ENCODE measurements at regions not wholly inside any gene's neighbourhood (a gene's known extent, or its start where the extent isn't known, plus 50 kb on each side); places are given as distances from the start of the nearest gene placed in this dataset.

- Histone ChIP-seq H3K27ac (ENCODE audit: low read depth, low read length, poor library complexity, severe bottlenecking) (no peak overlapping the region), H3K9me3 (ENCODE audit: low read length) (no peaks in the 10 kb centered on the region), H3K79me2 (ENCODE audit: insufficient read depth, low read depth, low read length) (no peaks in the 10 kb centered on the region), H2AFZ (ENCODE audit: low read length) (no peak overlapping the region), H3K36me3 (ENCODE audit: insufficient read depth, low read length) (no peaks in the 10 kb centered on the region), H3K9me2 (ENCODE audit: insufficient read depth, low read length) (no peaks in the 10 kb centered on the region), H3K4me3 (ENCODE audit: low read depth, low read length, poor library complexity, severe bottlenecking) (no peak overlapping the region), H3K4me1 (ENCODE audit: insufficient read depth, low read length, poor library complexity, severe bottlenecking) (no peaks in the 10 kb centered on the region), H4K20me1 (ENCODE audit: insufficient read depth, low read length) (no peaks in the 10 kb centered on the region), H3K4me2 (ENCODE audit: low read length) (no peak overlapping the region)
- ChIA-PET POLR2A (no interaction called here), CTCF (ENCODE audit: unreplicated experiment) (no interaction called here)
- no peak for DNase-seq (ENCODE audit: low spot score)
- TF ChIP-seq CTCF (conservative IDR thresholded peaks at IDR 0.05; ENCODE audit: low read length) (no peak), EZH2phosphoT487 (IDR thresholded peaks at IDR 0.05; ENCODE audit: borderline replicate concordance, low read depth, low read length) (no peak)
- intact Hi-C loops (cut with micrococcal nuclease; ENCODE audit: unreplicated experiment) = no loop called here
- no TSS peak for BruUV-seq (replicated peaks)
These were observed 329.9 kb upstream of the PROX1 start for GRCh38 chr1:213657879-213658278.

GRCh38 chr1:213658457-213658856 is 329.3 kb upstream of the PROX1 start:
- H2AFZ ChIP-seq (ENCODE audit: low read length) = no peak overlapping the region
- H3K9me3 ChIP-seq (ENCODE audit: low read length) = no peaks in the 10 kb centered on the region
- TF ChIP-seq EZH2phosphoT487 (IDR thresholded peaks at IDR 0.05; ENCODE audit: borderline replicate concordance, low read depth, low read length) (no peak), CTCF (conservative IDR thresholded peaks at IDR 0.05; ENCODE audit: low read length) (no peak)
- H4K20me1 ChIP-seq (ENCODE audit: insufficient read depth, low read length) = no peaks in the 10 kb centered on the region
- H3K4me1 ChIP-seq (ENCODE audit: insufficient read depth, low read length, poor library complexity, severe bottlenecking) = no peaks in the 10 kb centered on the region
- no peak overlapping the region for H3K4me2 ChIP-seq (ENCODE audit: low read length)
- H3K9me2 ChIP-seq (ENCODE audit: insufficient read depth, low read length) = no peaks in the 10 kb centered on the region
- DNase-seq (ENCODE audit: low spot score) = no peak
- H3K79me2 ChIP-seq (ENCODE audit: insufficient read depth, low read depth, low read length) = no peaks in the 10 kb centered on the region
- no peaks in the 10 kb centered on the region for H3K36me3 ChIP-seq (ENCODE audit: insufficient read depth, low read length)
- POLR2A ChIA-PET = no interaction called here
- CTCF ChIA-PET (ENCODE audit: unreplicated experiment) = no interaction called here
- BruUV-seq (replicated peaks) = no TSS peak
- intact Hi-C loops (cut with micrococcal nuclease; ENCODE audit: unreplicated experiment) = no loop called here
- no peak overlapping the region for H3K27ac ChIP-seq (ENCODE audit: low read depth, low read length, poor library complexity, severe bottlenecking)
- no peak overlapping the region for H3K4me3 ChIP-seq (ENCODE audit: low read depth, low read length, poor library complexity, severe bottlenecking)

- intact Hi-C loops (cut with micrococcal nuclease; ENCODE audit: unreplicated experiment) = no loop called here
- H3K36me3 ChIP-seq (ENCODE audit: insufficient read depth, low read length) = no peaks in the 10 kb centered on the region
- CTCF ChIA-PET (ENCODE audit: unreplicated experiment) = no interaction called here
- H3K4me2 ChIP-seq (ENCODE audit: low read length) = no peak overlapping the region
- H3K27ac ChIP-seq (ENCODE audit: low read depth, low read length, poor library complexity, severe bottlenecking) = no peak overlapping the region
- TF ChIP-seq EZH2phosphoT487 (IDR thresholded peaks at IDR 0.05; ENCODE audit: borderline replicate concordance, low read depth, low read length) (no peak), CTCF (conservative IDR thresholded peaks at IDR 0.05; ENCODE audit: low read length) (no peak)
- no peaks in the 10 kb centered on the region for H4K20me1 ChIP-seq (ENCODE audit: insufficient read depth, low read length)
- H3K9me3 ChIP-seq (ENCODE audit: low read length) = no peaks in the 10 kb centered on the region
- no peaks in the 10 kb centered on the region for H3K4me1 ChIP-seq (ENCODE audit: insufficient read depth, low read length, poor library complexity, severe bottlenecking)
- no peak for DNase-seq (ENCODE audit: low spot score)
- H3K9me2 ChIP-seq (ENCODE audit: insufficient read depth, low read length) = no peaks in the 10 kb centered on the region
- no peak overlapping the region for H2AFZ ChIP-seq (ENCODE audit: low read length)
- H3K4me3 ChIP-seq (ENCODE audit: low read depth, low read length, poor library complexity, severe bottlenecking) = no peak overlapping the region
- POLR2A ChIA-PET = interaction anchor here (0.6 to 0.7 kb wide), 2 partner anchors 9 to 91 kb away, joined by 3 read pairs; no protein-coding TSS in a partner anchor
- no peaks in the 10 kb centered on the region for H3K79me2 ChIP-seq (ENCODE audit: insufficient read depth, low read depth, low read length)
- BruUV-seq (replicated peaks) = no TSS peak
These were observed 327.9 kb upstream of the PROX1 start for GRCh38 chr1:213659580-213660547.
